ENCODE measurements at regions not wholly inside any gene's neighbourhood (a gene's known extent, or its start where the extent isn't known, plus 50 kb on each side); places are given as distances from the start of the nearest gene placed in this dataset.

DNA sequence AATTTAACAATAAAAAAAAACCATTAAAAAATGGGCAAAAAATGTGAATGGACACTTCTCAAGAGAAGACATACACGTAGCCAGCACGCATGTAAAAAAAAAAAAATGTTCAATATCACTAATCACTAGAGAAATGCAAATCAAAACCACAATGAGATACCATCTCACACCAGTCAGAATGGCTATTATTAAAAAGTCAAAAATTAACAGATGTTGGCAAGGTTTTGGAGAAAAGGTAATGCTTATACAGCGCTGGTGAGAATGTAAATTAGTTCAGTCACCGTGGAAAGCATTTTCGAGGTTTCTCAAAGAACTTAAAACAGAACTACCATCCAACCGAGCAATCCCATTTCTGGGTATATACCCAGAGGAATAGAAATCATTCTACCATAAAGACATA is 1091.5 kb upstream of the B3GALT2 start:
- TF ChIP-seq, protein P1, sequence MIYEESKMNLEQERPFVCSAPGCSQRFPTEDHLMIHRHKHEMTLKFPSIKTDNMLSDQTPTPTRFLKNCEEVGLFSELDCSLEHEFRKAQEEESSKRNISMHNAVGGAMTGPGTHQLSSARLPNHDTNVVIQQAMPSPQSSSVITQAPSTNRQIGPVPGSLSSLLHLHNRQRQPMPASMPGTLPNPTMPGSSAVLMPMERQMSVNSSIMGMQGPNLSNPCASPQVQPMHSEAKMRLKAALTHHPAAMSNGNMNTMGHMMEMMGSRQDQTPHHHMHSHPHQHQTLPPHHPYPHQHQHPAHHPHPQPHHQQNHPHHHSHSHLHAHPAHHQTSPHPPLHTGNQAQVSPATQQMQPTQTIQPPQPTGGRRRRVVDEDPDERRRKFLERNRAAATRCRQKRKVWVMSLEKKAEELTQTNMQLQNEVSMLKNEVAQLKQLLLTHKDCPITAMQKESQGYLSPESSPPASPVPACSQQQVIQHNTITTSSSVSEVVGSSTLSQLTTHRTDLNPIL (CRISPR knock-in tag; IDR thresholded peaks at IDR 0.05; ENCODE audit: low read depth) = no peak
- TF ChIP-seq ZFP30 (CRISPR knock-in tag; IDR thresholded peaks at IDR 0.05) = no peak
- TF ChIP-seq, protein P2, sequence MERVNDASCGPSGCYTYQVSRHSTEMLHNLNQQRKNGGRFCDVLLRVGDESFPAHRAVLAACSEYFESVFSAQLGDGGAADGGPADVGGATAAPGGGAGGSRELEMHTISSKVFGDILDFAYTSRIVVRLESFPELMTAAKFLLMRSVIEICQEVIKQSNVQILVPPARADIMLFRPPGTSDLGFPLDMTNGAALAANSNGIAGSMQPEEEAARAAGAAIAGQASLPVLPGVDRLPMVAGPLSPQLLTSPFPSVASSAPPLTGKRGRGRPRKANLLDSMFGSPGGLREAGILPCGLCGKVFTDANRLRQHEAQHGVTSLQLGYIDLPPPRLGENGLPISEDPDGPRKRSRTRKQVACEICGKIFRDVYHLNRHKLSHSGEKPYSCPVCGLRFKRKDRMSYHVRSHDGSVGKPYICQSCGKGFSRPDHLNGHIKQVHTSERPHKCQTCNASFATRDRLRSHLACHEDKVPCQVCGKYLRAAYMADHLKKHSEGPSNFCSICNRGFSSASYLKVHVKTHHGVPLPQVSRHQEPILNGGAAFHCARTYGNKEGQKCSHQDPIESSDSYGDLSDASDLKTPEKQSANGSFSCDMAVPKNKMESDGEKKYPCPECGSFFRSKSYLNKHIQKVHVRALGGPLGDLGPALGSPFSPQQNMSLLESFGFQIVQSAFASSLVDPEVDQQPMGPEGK (CRISPR knock-in tag; IDR thresholded peaks at IDR 0.05; ENCODE audit: borderline replicate concordance) = no peak
- TF ChIP-seq ISL1 (CRISPR knock-in tag; IDR thresholded peaks at IDR 0.05) = no peak
- TF ChIP-seq SNAI2 (CRISPR knock-in tag; IDR thresholded peaks at IDR 0.05) = no peak
